IPS-15b (cell line): ENCODE measurements at regions not wholly inside any gene's neighbourhood (a gene's known extent, or its start where the extent isn't known, plus 50 kb on each side); places are given as distances from the start of the nearest gene placed in this dataset.
"Not testable (repeated sequence)": the region's sequence is repeated elsewhere in the genome, so short reads cannot be mapped to it uniquely, and the experiment has no call there.

Experiments used
- H3K27me3 ChIP-seq: one replicate; pipeline ENCODE4 v1.6.1; 2013; ENCODE audit warnings: low read length; ENCODE audit not compliant: control insufficient read depth, insufficient read depth
- H3K36me3 ChIP-seq: one replicate; pipeline ENCODE4 v1.6.1; 2013; ENCODE audit warnings: low read length; ENCODE audit not compliant: control insufficient read depth, insufficient read depth
- H3K4me1 ChIP-seq: one replicate; pipeline ENCODE4 v1.6.1; 2013; ENCODE audit warnings: mild to moderate bottlenecking, low read length; ENCODE audit not compliant: control insufficient read depth, insufficient read depth
- H3K4me3 ChIP-seq: one replicate; pipeline ENCODE4 v1.5.1; 2013; ENCODE audit warnings: low read depth, low read length
- H3K9ac ChIP-seq: one replicate; pipeline ENCODE4 v1.6.1; 2013; ENCODE audit warnings: low read depth, mild to moderate bottlenecking, low read length
- H3K9me3 ChIP-seq: one replicate; pipeline ENCODE4 v1.6.1; 2013; ENCODE audit warnings: mild to moderate bottlenecking, low read length; ENCODE audit not compliant: control insufficient read depth, insufficient read depth

- Histone ChIP-seq H3K4me3 (no peak overlapping the region), H3K36me3 (no peaks in the 10 kb centered on the region), H3K9me3 (no peaks in the 10 kb centered on the region), H3K4me1 (no peaks in the 10 kb centered on the region), H3K27me3 (no peaks in the 10 kb centered on the region), H3K9ac (no peak overlapping the region)
These were observed 172.4 kb upstream of the CXCR4 start for GRCh38 chr2:136290326-136290725.

GRCh38 chr2:136288249-136288648 is 170.3 kb upstream of the CXCR4 start:
- Histone ChIP-seq H3K4me3 (no peak overlapping the region), H3K36me3 (no peaks in the 10 kb centered on the region), H3K4me1 (no peaks in the 10 kb centered on the region), H3K27me3 (no peaks in the 10 kb centered on the region), H3K9me3 (no peaks in the 10 kb centered on the region), H3K9ac (no peak overlapping the region)

GRCh38 chr2:136286423-136286822 is 168.5 kb upstream of the CXCR4 start:
- Histone ChIP-seq H3K4me1 (no peaks in the 10 kb centered on the region), H3K27me3 (no peaks in the 10 kb centered on the region), H3K9me3 (no peaks in the 10 kb centered on the region), H3K36me3 (no peaks in the 10 kb centered on the region), H3K4me3 (no peak overlapping the region), H3K9ac (no peak overlapping the region)

GRCh38 chr2:136284226-136285119 is 166.5 kb upstream of the CXCR4 start:
- H3K4me1 ChIP-seq: no peaks in the 10 kb centered on the region
- no peaks in the 10 kb centered on the region for H3K27me3 ChIP-seq
- H3K9me3 ChIP-seq: no peaks in the 10 kb centered on the region
- no peaks in the 10 kb centered on the region for H3K36me3 ChIP-seq
- H3K4me3 ChIP-seq: no peak overlapping the region
- H3K9ac ChIP-seq: no peak overlapping the region

GRCh38 chr2:136282251-136282650 is 164.3 kb upstream of the CXCR4 start:
- H3K4me3 ChIP-seq: no peak overlapping the region
- no peaks in the 10 kb centered on the region for H3K9me3 ChIP-seq
- no peak overlapping the region for H3K9ac ChIP-seq
- H3K36me3 ChIP-seq: no peaks in the 10 kb centered on the region
- H3K27me3 ChIP-seq: no peaks in the 10 kb centered on the region
- H3K4me1 ChIP-seq: no peaks in the 10 kb centered on the region

GRCh38 chr2:136281281-136282114 is 163.5 kb upstream of the CXCR4 start:
- H3K9ac ChIP-seq: no peak overlapping the region
- H3K27me3 ChIP-seq: no peaks in the 10 kb centered on the region
- no peak overlapping the region for H3K4me3 ChIP-seq
- no peaks in the 10 kb centered on the region for H3K36me3 ChIP-seq
- H3K9me3 ChIP-seq: no peaks in the 10 kb centered on the region
- H3K4me1 ChIP-seq: no peaks in the 10 kb centered on the region

GRCh38 chr2:136266346-136266745 is 148.4 kb upstream of the CXCR4 start:
- not testable (repeated sequence) for H3K9me3 ChIP-seq, H3K9ac ChIP-seq, H3K36me3 ChIP-seq, H3K27me3 ChIP-seq, H3K4me3 ChIP-seq, H3K4me1 ChIP-seq

- H3K4me3 ChIP-seq: no peak overlapping the region
- no peaks in the 10 kb centered on the region for H3K4me1 ChIP-seq
- H3K27me3 ChIP-seq: no peaks in the 10 kb centered on the region
- H3K36me3 ChIP-seq: no peaks in the 10 kb centered on the region
- H3K9me3 ChIP-seq: no peaks in the 10 kb centered on the region
- H3K9ac ChIP-seq: no peak overlapping the region
These were observed 141.6 kb upstream of the CXCR4 start for GRCh38 chr2:136259551-136259950.

GRCh38 chr2:136257893-136258292 is 139.9 kb upstream of the CXCR4 start:
- Histone ChIP-seq H3K36me3 (no peaks in the 10 kb centered on the region), H3K4me1 (no peaks in the 10 kb centered on the region), H3K9me3 (no peaks in the 10 kb centered on the region), H3K4me3 (no peak overlapping the region), H3K27me3 (no peaks in the 10 kb centered on the region), H3K9ac (no peak overlapping the region)

GRCh38 chr2:136255648-136256461 is 137.9 kb upstream of the CXCR4 start:
- Histone ChIP-seq H3K4me3 (no peak overlapping the region), H3K27me3 (no peaks in the 10 kb centered on the region), H3K36me3 (no peaks in the 10 kb centered on the region), H3K4me1 (no peaks in the 10 kb centered on the region), H3K9me3 (no peaks in the 10 kb centered on the region), H3K9ac (no peak overlapping the region)

- Histone ChIP-seq H3K9ac (no peak overlapping the region), H3K4me3 (no peak overlapping the region), H3K36me3 (no peaks in the 10 kb centered on the region), H3K9me3 (no peaks in the 10 kb centered on the region), H3K4me1 (no peaks in the 10 kb centered on the region), H3K27me3 (no peaks in the 10 kb centered on the region)
These were observed 137.2 kb upstream of the CXCR4 start for GRCh38 chr2:136255127-136255526.
